GM06990 (cell line): ENCODE measurements at regions not wholly inside any gene's neighbourhood (a gene's known extent, or its start where the extent isn't known, plus 50 kb on each side); places are given as distances from the start of the nearest gene placed in this dataset.

Experiments used
- DNase-seq: peaks from one replicate; pipeline ENCODE4 v3.0.0-alpha.2; 2011; ENCODE audit not compliant: insufficient read length; ENCODE audit errors: extremely low read depth
- H3K27me3 ChIP-seq: replicated peaks from 2 replicates; pipeline ENCODE4 v1.6.0; 2011; ENCODE audit warnings: low read length; ENCODE audit not compliant: control insufficient read depth, insufficient read depth
- H3K36me3 ChIP-seq: 2 replicates; pipeline ENCODE4 v1.5.1; 2011; ENCODE audit warnings: low read length; ENCODE audit not compliant: control insufficient read depth, insufficient read depth
- H3K4me3 ChIP-seq: replicated peaks from 2 replicates; pipeline ENCODE4 v1.5.1; 2011; ENCODE audit warnings: low read depth, mild to moderate bottlenecking, control low read depth, low read length
- TF ChIP-seq, protein P1 (sequence below): IDR thresholded peaks from 2 replicates; pipeline ENCODE4 v1.5.1; 2011; ENCODE audit warnings: low read length, control low read depth, mild to moderate bottlenecking, inconsistent platforms; ENCODE audit not compliant: insufficient read depth, poor library complexity, severe bottlenecking

DNA sequence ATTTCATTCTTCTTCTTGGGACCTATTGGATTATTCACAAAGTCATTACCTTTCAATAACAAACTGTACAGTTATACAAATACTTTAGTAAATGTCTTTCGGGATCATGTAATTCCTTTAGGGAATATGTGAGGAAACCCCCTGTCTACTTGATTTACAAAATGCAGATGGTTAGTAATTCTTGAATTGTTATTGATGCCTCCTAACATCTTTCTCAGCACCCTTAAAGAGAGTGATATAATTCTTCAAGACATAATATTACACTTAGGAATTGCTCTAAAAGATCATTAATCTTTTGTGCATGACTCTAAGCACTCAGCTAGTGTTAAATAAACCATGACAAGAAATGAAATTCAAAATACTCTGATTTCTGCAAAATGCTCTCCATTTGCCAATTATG is 988.1 kb upstream of the HS3ST1 start:
- H3K36me3 ChIP-seq: no peaks in the 10 kb centered on the region
- H3K4me3 ChIP-seq: no peak overlapping the region
- H3K27me3 ChIP-seq: no peaks in the 10 kb centered on the region
- TF ChIP-seq, protein P1, sequence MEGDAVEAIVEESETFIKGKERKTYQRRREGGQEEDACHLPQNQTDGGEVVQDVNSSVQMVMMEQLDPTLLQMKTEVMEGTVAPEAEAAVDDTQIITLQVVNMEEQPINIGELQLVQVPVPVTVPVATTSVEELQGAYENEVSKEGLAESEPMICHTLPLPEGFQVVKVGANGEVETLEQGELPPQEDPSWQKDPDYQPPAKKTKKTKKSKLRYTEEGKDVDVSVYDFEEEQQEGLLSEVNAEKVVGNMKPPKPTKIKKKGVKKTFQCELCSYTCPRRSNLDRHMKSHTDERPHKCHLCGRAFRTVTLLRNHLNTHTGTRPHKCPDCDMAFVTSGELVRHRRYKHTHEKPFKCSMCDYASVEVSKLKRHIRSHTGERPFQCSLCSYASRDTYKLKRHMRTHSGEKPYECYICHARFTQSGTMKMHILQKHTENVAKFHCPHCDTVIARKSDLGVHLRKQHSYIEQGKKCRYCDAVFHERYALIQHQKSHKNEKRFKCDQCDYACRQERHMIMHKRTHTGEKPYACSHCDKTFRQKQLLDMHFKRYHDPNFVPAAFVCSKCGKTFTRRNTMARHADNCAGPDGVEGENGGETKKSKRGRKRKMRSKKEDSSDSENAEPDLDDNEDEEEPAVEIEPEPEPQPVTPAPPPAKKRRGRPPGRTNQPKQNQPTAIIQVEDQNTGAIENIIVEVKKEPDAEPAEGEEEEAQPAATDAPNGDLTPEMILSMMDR: no peak
- no peak for DNase-seq

DNA sequence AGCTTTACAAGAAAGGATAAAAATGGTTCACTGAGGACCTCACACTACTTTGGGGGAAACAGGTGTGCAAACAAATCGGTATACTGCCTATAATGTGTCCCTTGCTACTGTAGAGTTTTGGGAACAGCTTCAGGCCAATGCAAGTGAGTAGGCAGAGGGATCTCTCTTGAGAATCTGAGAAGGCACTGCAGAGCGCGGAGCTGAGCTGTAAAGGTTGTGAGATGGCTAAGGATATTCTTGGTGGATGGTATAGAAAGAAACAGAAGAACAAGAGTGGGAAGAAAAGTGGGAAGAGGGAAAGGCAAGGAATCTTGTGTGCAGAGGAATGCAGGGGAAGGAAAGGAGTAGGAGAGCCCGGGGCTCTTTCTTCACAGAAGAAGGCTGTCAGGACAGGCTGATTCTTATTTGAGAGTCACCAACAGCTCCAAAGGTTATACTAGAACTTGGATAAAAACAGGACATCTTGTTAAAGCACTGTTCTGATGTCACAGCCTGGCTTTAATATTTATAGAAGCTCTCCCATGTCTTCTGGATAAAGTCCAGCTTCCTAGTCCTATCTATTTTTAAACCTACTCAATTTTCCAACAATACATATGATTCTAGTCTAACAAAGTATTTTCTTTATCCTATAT is 985.6 kb upstream of the HS3ST1 start:
- Histone ChIP-seq H3K36me3 (no peaks in the 10 kb centered on the region), H3K27me3 (no peaks in the 10 kb centered on the region), H3K4me3 (no peak overlapping the region)
- no peak for DNase-seq
- TF ChIP-seq, protein P1: no peak

DNA sequence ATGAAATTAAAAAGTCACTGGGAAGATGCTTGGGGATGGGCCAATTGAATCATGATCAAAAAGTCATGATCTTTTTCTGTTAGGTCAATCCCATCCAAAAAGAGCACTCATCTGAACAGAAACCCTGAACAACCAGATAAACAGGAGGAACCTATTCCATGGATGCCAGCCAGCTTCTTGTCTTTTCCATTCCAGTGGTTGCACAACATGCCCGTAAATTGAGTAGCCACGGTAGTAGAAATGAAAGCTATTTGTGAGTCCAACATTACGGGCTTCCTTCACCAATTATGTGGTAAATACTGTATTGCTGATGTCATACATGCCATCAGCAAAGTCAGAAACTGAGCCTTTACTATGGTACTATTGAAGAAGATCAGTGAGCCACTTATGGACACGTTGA is 982.4 kb upstream of the HS3ST1 start:
- H3K36me3 ChIP-seq: no peaks in the 10 kb centered on the region
- DNase-seq: no peak
- no peak overlapping the region for H3K4me3 ChIP-seq
- H3K27me3 ChIP-seq: no peaks in the 10 kb centered on the region
- TF ChIP-seq, protein P1: no peak

DNA sequence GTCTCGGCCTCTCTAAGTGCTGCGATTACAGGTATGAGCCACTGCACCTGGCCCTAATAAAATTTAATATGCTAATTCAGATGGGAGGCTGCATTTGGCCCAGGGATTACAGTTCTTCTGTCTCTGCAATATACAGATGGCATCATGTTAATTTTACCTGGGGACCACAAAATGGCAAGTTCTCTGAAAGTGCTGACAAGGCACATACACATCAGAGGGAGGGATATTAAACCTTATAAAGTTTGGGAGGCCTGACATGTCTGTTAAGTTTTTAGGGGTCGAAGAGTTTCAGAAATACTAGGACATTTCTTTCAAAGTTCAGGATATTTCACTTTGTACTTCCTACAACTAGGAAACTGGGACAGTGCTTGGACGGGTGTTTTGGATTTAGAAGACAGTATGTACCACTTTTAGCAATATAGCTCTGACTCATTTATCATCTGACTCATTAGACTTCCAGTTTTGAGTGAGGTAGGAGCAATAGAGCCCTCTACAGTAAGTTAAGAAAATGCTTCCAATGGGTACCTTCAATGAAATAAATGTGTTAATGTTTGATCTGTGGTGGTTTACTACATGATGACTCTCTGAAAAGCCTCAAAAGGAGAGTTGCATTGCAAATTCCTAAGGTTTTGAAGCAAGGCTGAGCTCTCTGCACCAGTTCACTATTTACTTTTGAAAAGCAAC is 981.0 kb upstream of the HS3ST1 start:
- Histone ChIP-seq H3K4me3 (no peak overlapping the region), H3K36me3 (no peaks in the 10 kb centered on the region), H3K27me3 (no peaks in the 10 kb centered on the region)
- no peak for DNase-seq
- TF ChIP-seq, protein P1: no peak

DNA sequence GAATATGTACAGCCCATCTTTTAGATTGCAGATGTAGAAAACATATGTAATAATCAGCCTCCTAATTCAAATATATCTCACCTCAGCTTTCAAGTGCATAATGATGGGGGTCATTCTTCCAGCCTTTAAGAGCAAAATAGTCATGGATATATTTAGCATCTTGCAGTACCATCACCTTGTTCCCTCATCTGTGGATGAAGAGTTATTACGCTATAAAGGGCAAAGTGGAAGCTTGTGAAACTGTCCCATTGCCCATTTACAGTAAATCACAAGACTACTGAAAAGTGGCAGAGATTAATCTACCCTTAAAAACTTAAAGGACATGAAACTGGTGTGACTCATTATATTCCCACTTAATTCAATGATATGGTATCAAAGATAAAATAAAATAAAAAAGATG is 979.7 kb upstream of the HS3ST1 start:
- TF ChIP-seq, protein P1: no peak
- no peak overlapping the region for H3K4me3 ChIP-seq
- H3K36me3 ChIP-seq: no peaks in the 10 kb centered on the region
- DNase-seq: no peak
- H3K27me3 ChIP-seq: no peaks in the 10 kb centered on the region
